Activated CD4-positive, alpha-beta T cell treated with anti-CD3 and anti-CD28 coated beads, Interleukin-2, amount 50 U/mL, for 48 hours (primary cell): ENCODE measurements at regions not wholly inside any gene's neighbourhood (a gene's known extent, or its start where the extent isn't known, plus 50 kb on each side); places are given as distances from the start of the nearest gene placed in this dataset.
"Not testable (repeated sequence)": the region's sequence is repeated elsewhere in the genome, so short reads cannot be mapped to it uniquely, and the experiment has no call there.

ENCODE experiments used
- DNase-seq, 2 experiments: peaks; one replicate each; pipeline ENCODE4 v3.0.0-alpha.2; 2020

DNA sequence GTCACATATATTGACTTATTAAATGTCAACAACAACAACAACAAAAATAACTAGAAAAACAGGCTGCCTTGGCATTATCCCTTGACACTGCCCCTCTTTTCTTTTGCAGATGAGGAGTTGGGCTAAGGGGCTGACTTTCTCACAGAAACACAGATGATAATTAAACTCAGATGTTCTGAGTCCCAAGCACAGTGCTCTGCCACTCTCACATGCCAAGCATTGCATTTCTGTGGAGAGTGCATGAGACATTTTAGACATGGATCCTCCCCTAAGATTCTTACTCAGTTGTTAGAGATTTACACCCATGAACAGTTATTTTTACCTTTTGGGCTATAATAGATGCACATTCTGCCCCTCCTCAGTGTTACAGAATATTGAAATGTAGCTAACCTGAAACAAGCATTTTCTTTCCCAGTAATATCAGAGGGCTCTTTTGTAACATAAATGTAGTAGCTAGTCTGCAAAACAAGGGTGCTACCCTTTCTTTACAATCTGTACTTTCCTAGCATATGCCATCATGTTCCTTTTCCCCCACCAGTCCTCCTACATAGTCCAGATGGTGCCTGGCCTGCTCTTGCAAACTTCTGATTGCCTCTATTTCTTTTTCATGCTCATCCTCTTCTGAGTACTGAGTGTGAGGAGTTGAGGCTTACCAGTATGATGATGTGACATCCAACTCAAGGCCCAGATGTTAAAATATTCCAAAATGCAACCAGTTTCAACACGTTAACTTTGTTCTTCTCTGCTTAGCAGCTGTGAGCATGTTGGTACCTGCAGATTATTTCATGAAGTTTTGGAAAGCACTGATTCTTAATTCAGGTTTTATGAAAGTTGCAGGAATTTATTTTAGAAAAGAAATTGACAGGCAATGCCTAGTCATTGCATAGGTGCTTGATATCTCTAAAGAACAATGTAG, 125.0 kb upstream of the ATP2B1 start:
- no peak for DNase-seq

DNA sequence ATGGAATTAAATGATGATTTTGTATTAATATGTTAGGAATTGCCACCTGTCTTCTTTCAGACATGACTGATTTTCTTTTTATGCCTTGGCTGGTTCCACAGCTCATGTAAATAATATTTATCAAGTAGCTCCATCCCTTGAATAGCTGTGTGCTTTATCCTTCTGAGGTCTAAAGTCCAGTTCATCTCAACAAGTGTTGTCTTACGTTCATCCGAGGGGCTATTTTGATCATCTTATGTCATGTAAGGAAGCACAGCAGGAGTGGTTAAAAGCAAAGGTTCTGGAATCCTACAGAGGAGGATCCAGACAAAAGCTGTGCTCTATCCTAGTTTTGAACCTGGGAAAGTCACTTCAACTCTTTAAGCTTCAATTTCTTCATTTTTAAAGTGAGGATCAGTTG, 123.7 kb upstream of the ATP2B1 start:
- no peak for DNase-seq

DNA sequence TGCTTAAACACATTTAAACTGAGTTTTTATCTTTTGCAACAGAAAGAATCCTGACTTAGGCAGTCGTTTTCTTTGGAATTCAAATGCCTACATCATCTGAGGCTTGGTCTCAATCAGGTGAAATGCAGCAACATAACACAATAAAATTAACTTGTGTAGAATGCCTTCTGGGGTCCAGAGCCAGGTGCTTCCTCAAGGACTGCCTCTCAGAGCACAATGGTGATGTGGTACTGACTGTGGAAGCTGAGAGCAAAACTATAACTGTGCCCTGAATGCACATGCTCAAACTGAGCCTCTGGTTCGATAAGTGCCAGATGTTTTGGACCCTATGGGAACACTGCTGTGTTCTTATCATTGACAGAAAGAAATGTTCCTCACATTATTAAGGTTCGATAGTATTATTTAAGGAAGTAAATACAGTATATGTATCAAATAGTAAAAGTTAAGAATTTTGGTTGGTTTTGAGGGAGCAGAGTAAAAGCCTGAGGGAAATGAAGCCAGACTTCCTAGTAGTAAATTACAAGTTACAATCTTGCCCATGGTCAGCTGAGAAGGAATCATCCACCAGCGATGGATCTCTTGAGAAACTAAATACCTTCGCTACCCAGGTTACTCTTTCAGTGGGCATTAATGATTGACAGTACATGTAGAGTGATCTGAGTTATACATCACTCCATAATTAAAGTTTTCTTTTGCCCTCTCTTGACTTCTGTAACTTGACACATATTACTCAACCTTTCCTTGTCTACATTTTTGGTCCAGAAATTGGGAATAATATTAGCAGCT, 122.9 kb upstream of the ATP2B1 start:
- no peak for DNase-seq

DNA sequence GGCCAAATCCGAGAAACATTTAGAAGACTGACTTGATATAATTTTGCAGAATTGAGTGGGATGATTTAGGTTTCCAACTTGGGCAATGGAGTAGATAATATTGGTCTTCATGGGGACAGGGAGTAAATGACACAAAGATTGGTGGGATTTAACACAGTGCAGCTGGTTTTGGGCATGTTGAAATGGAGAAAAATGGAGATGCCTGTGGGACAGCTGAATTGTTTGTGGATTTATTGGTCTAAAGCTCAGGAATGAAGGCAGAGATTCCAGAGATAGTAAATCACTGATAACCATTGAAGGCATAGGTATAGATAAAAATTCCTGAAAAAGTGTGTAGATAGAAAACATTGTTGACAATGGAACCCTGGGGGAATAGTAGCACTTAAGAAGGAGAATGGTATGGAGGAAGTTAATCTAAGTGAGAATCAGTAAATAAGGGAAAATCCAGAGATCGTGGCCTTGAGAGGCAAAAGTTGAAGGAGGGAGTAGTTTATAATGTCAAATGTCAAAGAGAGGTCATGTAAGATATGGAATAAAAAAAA, 120.9 kb upstream of the ATP2B1 start:
- no peak for DNase-seq

DNA sequence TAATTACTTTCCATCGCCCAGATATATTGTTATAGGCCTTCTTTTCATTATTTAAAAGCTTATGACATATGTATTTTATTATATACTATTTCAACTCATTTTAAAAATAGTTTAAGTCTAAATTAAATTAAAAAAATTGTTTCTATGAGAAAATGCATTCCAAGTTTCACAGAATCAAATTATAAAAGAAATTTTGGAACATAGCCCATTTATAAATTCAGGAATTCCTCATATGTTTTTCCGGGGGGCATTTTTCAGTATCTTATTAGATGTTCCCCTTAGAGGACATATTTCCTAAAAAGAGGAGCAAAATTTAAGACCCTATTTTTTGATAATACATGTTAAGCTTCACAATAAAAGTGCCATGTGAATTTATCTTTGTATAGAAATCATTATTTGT, 119.9 kb upstream of the ATP2B1 start:
- no peak for DNase-seq

DNA sequence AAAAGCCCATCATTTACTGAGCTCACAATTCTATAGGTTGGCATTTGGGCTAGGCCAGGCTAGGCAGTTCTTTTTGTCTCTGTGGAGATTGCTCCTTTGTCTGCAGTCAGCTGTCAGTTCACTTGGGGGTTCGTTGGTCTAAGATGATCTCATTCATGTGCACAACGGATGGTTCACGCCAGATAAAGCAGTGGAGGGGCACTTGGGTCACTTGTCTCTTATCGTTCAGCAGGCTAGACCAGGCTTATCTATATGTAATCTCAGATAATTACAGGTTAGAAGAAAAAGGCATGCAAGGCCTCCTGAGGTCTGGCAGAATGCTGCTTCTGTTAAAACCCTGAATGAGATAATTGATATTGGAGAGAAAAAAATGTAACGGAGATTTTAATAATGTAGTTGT, 119.0 kb upstream of the ATP2B1 start:
- no peak for DNase-seq

DNA sequence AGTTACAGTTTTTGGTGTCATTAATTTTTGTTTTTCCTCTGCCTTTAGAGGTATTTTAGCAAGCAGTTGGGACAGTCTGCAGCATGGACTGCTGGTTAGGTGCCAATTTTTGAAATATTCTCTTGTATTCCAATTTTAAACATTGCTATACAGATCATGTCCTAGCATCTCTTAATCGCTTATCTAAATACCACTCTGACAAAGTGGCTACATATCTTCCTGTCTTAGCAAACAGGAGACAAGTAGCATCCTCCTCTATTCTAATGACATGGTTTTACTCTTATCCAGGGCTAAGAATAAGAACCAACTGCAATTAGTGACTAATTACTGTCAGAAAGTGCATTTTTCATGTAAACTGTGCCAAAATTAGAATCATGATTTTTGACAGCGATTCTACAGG, 117.8 kb upstream of the ATP2B1 start:
- no peak for DNase-seq

DNA sequence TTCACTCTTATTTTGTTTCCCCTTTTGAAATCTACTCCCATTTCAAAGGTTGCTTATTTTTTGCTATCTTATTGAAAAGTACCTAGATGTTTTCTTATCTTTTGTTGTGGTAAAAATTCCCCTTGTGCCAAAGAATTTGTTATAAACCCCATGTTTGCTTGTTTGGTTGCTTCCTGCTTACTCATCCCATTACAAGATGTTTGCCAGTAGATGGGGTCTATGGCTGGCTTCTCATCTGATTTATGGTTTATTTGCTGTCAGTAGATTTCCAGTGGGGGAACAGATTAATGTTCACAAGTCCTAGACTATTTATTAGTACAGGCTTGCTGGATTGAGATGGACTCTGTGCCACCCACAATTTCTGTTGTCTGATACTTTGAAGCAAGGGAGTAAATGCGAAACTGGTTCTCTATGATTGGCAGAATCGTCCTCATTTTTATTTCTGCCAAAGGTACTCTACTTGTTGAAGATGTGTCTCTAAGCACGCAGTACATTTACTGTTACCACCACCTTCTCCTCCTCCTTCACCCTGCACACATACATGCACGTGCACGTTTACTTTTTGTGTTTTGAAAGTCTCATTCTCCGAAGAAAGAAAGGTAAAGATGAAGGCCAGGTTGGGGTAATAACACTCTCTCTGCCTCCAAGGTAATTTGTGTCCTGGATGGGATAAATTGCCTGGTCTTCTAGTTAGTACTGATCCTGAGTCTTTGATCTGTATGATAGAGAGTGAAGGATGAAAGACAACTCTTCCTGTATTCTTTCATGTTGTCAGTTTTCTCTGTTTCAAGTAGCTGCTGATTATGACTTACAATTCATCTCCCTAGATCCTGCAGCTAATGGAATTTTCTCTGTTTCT, 117.2 kb upstream of the ATP2B1 start:
- DNase-seq = no peak

DNA sequence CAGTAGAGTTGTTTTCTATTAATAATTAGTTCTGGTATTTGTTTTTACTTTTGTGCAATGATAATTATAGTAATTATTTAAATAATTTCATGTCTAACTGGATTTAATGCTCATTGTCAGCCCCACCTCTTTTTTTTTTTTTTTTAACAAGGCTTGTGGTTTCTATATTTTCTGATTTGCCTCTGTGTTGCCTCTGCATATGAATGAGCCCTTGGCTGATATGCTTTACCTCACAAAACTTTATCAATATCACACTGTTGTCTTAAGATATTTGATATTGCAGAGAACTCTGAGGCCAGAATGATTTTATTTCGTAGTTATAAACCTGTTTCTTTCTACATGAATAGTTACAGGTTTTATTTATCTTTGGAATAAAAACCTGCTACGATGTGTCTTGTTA, 116.2 kb upstream of the ATP2B1 start:
- DNase-seq = no peak

DNA sequence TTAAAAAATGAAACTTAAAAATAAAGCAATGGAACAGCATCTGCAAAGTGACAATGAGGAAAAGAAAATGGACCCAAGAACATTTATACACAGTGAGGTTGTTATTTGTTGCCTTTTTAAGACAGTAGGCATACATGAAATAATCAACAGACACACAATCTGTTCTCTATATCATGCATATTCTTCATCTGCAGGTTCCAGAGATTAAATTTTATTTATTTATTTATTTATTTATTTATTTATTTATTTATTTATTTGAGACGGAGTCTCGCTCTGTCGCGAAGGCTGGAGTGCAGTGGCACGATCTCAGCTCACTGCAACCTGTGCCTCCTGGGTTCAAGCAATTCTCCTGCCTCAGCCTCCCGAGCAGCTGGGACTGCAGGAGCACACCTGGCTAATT, 114.4 kb upstream of the ATP2B1 start:
- DNase-seq = not testable (repeated sequence)

DNA sequence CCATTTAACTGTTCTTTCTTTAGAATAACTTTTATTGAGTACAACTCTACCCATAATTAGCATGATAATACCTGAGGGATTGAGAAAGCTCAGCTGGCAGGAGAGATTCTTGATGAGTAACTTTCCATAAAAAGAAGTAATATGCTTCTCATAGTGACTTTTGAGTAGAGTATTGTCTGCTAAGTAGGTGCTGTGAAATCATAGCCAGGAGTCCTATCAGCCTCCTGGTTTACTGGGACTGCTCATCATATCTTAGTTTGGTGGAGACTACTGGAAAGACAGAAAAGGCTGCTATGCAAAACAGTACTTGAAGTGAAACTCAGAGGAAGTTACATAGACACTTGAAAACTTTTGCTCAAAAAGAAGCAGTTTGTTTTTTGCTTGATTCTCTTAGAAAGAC, 113.3 kb upstream of the ATP2B1 start:
- no peak for DNase-seq

DNA sequence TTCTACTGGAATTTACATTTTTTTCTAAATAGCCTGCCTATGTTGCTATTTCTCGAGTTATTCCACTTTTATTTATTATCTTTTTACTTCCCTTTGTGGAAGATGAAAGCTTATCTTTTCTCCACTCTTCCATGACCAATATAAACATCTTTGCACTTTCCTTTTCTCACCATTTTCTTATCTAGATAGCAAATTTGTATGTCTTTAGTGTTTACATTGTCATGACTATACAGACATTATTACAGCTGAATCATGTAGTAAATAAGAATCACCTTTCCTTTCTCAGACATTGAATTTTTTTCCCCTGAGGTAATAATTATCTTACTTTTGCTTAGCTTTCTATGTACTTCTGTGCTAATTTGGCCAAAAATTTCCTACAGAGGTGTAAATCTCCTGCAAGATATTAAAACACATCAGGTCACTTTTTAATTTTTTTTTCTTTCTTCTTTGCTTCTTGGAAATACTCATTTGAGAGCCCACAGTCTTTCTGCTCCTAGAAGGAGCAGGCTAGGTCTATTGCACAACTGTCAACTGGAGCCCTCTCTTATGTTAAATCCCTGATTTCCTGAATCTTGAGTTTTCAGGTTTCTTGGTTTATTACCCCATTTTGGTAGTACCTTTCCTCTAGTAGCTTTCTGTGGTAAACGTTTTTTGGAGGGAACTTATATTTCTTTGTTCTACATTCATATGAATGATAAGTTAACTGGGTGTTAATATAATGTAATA, 109.0 kb upstream of the ATP2B1 start:
- no peak for DNase-seq

DNA sequence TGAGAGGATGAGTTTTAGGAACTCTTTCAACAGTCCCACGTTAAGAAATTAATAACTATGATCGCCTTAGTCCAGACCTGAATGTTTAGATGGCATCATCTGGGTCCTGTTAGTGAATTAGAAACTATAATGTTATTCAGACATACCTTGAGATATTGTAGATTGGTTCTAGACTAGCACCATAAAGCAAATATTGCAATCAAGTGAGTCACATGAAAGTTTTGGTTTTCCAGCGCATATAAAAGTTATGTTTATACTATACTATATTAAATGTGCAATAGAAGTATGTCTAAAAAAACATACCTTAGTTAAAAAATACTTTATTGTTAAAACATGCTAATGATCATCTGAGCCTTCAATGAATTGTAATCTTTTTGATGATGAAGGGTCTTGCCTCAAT, 106.6 kb upstream of the ATP2B1 start:
- DNase-seq = no peak

DNA sequence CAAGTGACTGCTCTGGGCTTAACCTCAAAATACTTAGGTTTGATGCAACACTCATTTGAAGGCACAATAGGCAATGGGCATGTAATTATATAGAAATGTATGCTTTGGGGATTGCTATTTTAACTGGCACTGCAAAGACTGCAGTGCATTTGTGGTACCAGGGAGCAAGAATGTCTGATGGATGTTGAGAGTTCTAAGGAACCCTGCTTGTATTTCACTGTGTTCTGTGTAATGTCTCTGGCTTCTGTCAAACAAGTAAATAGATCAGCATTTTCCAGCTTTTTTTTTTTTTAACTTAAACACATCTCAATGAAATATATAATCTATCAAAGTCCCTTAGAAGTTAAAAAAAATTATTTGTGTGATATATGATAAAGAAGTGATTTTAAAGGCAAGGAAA, 94.8 kb upstream of the ATP2B1 start:
- DNase-seq = no peak

DNA sequence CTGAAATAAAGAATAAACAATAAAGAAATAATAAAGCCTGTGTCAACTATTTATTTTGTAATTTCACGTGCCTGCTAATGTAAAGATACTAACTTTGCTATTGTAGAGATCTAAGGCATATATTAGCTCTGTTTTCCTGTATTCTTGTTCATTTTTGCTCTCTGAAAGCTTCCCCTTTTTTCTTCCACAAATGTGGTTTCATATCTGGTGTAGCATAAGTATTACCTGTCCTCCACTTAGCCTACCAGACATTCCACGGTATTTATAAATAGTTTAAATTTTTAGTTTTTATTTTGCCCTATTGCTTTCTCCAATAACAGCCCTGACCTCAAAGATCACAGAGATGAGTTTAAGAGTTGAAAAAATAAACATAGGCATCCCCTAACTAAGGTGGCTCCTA, 92.6 kb upstream of the ATP2B1 start:
- DNase-seq = no peak

DNA sequence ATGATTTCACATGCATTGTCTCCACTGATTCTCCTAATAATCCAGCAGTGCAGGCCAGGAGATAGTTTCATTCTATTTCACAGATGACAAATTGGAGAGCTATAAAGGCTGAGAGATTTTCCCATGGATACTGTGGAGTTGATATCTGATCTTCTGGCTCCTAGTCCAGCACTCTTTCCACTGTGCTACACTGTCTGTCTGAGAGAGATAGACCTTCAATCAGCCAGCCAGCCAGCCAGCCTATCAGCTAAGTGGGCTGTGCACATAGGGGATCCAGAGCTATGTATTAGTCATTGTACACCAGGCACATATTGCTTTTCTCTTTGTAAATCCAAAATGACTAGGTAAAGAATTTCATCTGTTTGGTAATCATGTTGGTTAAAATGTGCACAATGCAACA, 91.8 kb upstream of the ATP2B1 start:
- no peak for DNase-seq

DNA sequence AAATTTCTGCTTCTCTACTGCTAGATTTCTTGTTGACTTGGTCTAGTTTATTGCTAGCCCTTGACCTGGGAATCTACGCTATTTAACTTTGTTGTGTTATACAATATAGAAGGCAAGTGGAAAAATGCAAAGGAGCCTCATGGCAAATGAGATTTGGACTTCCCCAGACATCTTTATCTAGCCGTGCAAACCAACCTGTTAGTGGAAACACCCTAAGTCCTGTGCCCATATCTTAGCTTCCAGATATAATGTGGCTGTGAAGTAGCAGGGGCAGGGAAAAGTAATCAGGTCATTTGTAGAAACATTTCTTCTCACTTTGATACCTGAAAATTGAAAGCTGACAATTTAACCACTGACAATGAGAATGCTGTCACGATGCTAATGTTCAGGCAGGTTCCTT, 90.7 kb upstream of the ATP2B1 start:
- no peak for DNase-seq

DNA sequence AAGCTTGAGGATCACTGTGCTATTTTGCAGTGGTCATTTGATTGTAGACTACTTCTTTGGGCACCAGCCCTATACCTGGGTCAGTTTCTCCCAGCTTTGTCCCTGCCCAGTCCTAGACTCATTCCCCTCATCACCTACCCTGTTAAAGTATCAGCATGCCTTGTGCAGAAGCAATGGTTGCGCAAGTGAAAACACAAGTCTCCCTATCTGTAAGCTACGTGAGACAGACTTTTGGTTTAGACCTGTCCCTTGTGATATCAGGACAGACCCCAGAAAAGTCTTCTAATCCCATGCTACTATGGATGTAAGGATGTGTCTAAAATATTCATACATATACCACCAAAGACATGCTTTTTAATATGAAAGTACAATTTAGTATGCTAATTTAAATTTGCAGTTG, 88.8 kb upstream of the ATP2B1 start:
- DNase-seq = no peak

DNA sequence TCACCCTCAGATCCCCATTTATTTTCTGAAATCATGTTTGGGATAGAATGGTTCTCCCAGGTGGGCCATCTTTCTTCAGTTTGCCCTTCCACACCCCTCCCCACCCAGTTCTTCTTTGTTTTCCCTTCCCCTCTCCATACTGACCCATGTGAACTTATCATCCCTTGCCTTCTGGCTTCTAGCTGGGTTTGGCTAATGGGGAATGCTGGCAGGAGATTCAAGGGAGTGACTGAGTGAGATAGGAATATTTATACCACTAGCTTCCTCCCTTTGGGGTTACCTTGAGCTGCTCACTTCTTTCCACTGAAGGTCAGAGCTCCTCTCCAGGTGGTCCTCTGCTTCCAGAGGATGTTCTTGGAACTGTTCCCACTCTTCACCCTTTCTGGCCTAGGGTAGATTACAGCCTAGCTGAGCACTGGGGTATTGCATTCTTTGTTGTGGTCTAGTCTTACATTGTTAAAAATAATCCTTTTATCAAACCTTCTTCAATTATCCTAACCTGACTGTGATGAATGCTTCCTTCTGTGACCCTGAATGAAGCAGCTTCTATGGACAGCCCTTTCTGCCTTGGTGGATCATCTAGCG, 88.3 kb upstream of the ATP2B1 start:
- no peak for DNase-seq

DNA sequence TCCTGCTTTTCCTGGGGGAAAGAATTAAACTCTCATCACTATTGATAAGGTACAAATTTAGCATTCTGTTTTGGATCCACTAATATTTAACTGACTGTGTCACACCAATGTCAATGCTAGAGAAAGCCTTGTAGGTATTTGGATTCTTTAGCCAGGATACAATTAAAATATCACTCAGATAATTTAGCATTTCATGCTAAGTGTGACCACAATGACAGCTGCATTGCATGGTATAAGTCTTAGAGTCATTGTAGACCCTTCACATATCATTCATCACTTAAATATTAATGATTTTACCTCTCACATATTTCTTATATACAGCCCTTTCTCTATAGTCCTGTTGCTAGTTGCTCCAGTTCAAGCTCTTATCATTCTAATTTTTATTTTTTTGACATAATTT, 85.3 kb upstream of the ATP2B1 start:
- no peak for DNase-seq

DNA sequence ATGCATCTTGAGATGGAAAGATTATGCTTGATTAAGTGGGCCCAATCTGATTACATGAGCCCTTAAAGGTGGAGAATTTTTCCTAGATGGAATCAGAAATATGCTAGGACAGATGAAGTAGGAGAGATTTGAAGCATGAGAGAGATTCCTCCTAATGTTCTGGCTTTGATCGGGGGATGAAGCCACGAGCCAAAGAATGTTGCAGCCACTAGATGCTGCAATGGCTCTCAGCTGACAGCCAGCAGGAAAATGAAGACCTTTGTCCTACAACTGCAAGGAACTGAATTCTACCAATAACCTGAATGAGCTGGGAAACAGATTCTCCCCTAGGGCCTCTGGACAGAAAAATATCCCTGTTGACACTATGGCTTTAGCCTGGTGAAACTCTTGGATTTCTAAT, 82.6 kb upstream of the ATP2B1 start:
- no peak for DNase-seq

DNA sequence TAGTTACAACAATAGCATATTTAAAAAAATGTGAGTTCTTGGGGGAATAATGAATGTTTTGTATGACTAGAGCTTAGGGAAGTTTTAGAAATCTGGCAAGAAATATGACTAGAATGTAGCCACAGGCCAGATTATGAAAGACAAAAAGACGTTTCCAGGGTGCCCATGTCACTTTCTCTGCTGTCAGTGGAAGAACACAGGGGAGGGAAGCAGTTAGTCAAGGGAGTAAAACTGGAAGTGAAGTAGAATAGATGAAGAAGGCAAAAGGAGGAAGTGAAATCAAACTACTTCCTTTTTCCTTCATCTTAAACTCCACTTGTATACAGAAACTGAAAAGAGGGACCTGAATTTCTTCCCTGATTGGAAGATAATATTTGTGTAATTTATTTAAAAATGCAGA, 81.2 kb upstream of the ATP2B1 start:
- DNase-seq = no peak
